BLaER1 treated with 17β-estradiol and CSF1 and Interleukin-3, amounts not matched to agents 10 nM and 100 nM (cell line): ENCODE measurements at regions not wholly inside any gene's neighbourhood (a gene's known extent, or its start where the extent isn't known, plus 50 kb on each side); places are given as distances from the start of the nearest gene placed in this dataset.

Experiments used
- H3K27ac ChIP-seq, 11 experiments: shearing (Covaris generic); formaldehyde crosslinking; 2 replicates each; pipeline ENCODE4 v1.8.1; 2022
- H3K27me3 ChIP-seq, 11 experiments: shearing (Covaris generic); formaldehyde crosslinking; 2 replicates each; pipeline ENCODE4 v1.8.1; 2022
- H3K36me3 ChIP-seq, 11 experiments: shearing (Covaris generic); formaldehyde crosslinking; 2 replicates each; pipeline ENCODE4 v1.8.1; 2022
- H3K4me1 ChIP-seq, 10 experiments: shearing (Covaris generic); formaldehyde crosslinking; 2 replicates each; pipeline ENCODE4 v1.8.1; 2022
- H3K4me2 ChIP-seq, 11 experiments: shearing (Covaris generic); formaldehyde crosslinking; 2 replicates each; pipeline ENCODE4 v1.8.1; 2022
- H3K4me3 ChIP-seq, 10 experiments: shearing (Covaris generic); formaldehyde crosslinking; 2 replicates each; pipeline ENCODE4 v1.8.1; 2022
- H3K9ac ChIP-seq, 11 experiments: shearing (Covaris generic); formaldehyde crosslinking; 2 replicates each; pipeline ENCODE4 v1.8.1; 2022
- H3K9me3 ChIP-seq, 11 experiments: shearing (Covaris generic); formaldehyde crosslinking; replicated peaks in 1 of 11; 2 replicates each; pipeline ENCODE4 v1.8.1; 2022
- H4K20me1 ChIP-seq, 11 experiments: shearing (Covaris generic); formaldehyde crosslinking; 2 replicates each; pipeline ENCODE4 v1.8.1; 2022
- Cebpa-rat ChIP-seq, 11 experiments: shearing (Covaris generic); IDR thresholded peaks; 2 replicates each; pipeline ENCODE4 v1.8.1; 2022

- Histone ChIP-seq H3K9me3 (peaks cover 0 to 18% (median 11%) of the 10 kb centered on the region in 11 experiments; a peak in 10 of 22 replicates), H3K36me3 (no peaks in the 10 kb centered on the region), H3K4me3 (no peak overlapping the region), H3K4me2 (no peak overlapping the region), H4K20me1 (no peaks in the 10 kb centered on the region), H3K27me3 (no peaks in the 10 kb centered on the region), H3K9ac (no peak overlapping the region), H3K27ac (no peak overlapping the region), H3K4me1 (no peaks in the 10 kb centered on the region)
- TF ChIP-seq Cebpa-rat (IDR thresholded peaks at IDR 0.05) = no peak
These were observed 266.0 kb upstream of the MTNR1B start for GRCh38 chr11:92703449-92703830.

GRCh38 chr11:92707173-92707619, 262.3 kb upstream of the MTNR1B start:
- Histone ChIP-seq H3K27me3 (no peaks in the 10 kb centered on the region), H4K20me1 (no peaks in the 10 kb centered on the region), H3K4me3 (no peak overlapping the region), H3K36me3 (no peaks in the 10 kb centered on the region), H3K27ac (no peak overlapping the region), H3K9ac (no peak overlapping the region), H3K4me2 (no peak overlapping the region), H3K9me3 (peaks cover 0 to 18% (median 11%) of the 10 kb centered on the region in 11 experiments; a peak in 10 of 22 replicates), H3K4me1 (no peaks in the 10 kb centered on the region)
- 0 out of 22 replicates have a peak, but pooled peaks of 1 of the 11 experiments have one; percentile 12 for TF ChIP-seq Cebpa-rat (IDR thresholded peaks at IDR 0.05)

GRCh38 chr11:92707665-92708064, 261.8 kb upstream of the MTNR1B start:
- H3K27me3 ChIP-seq = no peaks in the 10 kb centered on the region
- no peak overlapping the region for H3K4me2 ChIP-seq
- no peak overlapping the region for H3K27ac ChIP-seq
- no peaks in the 10 kb centered on the region for H3K36me3 ChIP-seq
- H3K9me3 ChIP-seq = peaks cover 0 to 18% (median 11%) of the 10 kb centered on the region in 11 experiments; a peak in 10 of 22 replicates
- no peak overlapping the region for H3K4me3 ChIP-seq
- H3K9ac ChIP-seq = no peak overlapping the region
- H4K20me1 ChIP-seq = no peaks in the 10 kb centered on the region
- H3K4me1 ChIP-seq = no peaks in the 10 kb centered on the region
- no peak for TF ChIP-seq Cebpa-rat (IDR thresholded peaks at IDR 0.05)

GRCh38 chr11:92709329-92709728, 260.1 kb upstream of the MTNR1B start:
- no peak overlapping the region for H3K9ac ChIP-seq
- no peaks in the 10 kb centered on the region for H3K4me1 ChIP-seq
- no peak for TF ChIP-seq Cebpa-rat (IDR thresholded peaks at IDR 0.05)
- H4K20me1 ChIP-seq = no peaks in the 10 kb centered on the region
- no peaks in the 10 kb centered on the region for H3K27me3 ChIP-seq
- no peak overlapping the region for H3K4me3 ChIP-seq
- no peak overlapping the region for H3K4me2 ChIP-seq
- H3K9me3 ChIP-seq = peaks cover 0 to 18% (median 11%) of the 10 kb centered on the region in 11 experiments; a peak in 10 of 22 replicates
- no peak overlapping the region for H3K27ac ChIP-seq
- H3K36me3 ChIP-seq = no peaks in the 10 kb centered on the region

DNA sequence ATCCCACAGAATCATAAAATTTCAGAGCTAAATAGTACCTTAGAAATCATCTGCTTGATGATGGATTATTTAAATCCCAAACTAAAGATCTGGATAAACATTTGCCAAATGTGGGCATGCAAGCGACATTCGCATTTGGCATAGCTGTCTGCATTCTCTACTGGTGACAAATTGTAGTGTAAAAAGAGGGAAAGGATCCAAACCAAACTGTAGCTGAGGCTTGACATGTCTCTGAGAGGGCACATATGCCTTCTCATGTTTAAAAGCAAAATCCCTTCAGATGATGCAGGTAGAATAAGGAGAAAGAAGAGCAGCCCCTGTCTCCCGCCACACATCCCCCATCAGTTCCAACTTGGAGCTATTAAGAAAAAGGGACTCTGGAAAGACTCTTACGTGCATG, 257.5 kb upstream of the MTNR1B start:
- H3K9ac ChIP-seq = no peak overlapping the region
- H3K27me3 ChIP-seq = no peaks in the 10 kb centered on the region
- no peak overlapping the region for H3K4me3 ChIP-seq
- H3K9me3 ChIP-seq = no peaks in the 10 kb centered on the region
- no peak overlapping the region for H3K27ac ChIP-seq
- H3K4me1 ChIP-seq = no peaks in the 10 kb centered on the region
- H3K4me2 ChIP-seq = no peak overlapping the region
- no peaks in the 10 kb centered on the region for H4K20me1 ChIP-seq
- TF ChIP-seq Cebpa-rat (IDR thresholded peaks at IDR 0.05) = no peak
- H3K36me3 ChIP-seq = no peaks in the 10 kb centered on the region

DNA sequence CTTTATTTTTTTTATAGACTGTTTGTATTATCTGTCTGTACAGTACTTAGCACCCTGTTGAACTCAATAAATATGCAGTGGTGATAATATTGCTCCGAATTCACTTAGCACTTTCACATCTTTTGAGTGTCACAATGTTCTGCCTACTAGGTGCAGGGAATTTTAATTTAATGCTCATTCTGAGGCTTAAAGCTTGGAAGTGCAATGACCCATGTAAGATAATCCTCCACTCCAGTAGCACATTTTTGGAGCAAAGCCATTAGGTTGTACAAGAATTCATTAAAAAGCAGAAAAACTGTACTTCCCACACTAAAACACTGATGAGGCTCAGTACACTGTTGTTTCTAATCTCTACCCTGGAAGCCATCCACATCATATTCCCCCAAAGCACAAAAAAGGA, 255.3 kb upstream of the MTNR1B start:
- Histone ChIP-seq H3K27me3 (no peaks in the 10 kb centered on the region), H3K27ac (no peak overlapping the region), H3K9me3 (no peaks in the 10 kb centered on the region), H3K36me3 (no peaks in the 10 kb centered on the region), H3K4me3 (no peak overlapping the region), H3K4me1 (no peaks in the 10 kb centered on the region), H4K20me1 (no peaks in the 10 kb centered on the region), H3K4me2 (no peak overlapping the region), H3K9ac (no peak overlapping the region)
- no peak for TF ChIP-seq Cebpa-rat (IDR thresholded peaks at IDR 0.05)

DNA sequence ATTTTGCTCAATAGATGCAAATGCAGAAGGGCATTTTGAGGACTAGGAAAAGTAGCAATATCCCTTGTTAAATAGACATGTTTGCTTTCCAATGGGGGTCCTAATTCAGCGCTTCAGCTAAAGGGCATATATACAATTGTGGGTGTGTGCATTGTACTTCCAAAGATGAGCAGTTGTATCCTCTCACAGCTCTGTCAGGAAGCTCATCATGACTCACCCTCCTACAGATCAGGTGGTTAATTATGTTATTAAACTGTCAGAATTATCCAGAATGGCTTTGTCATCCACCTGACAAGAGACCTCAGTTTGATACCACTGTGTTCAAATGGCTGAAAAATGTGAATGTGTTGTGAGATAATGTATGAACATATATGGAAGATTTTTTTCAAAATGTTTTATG, 252.2 kb upstream of the MTNR1B start:
- Histone ChIP-seq H4K20me1 (no peaks in the 10 kb centered on the region), H3K4me2 (no peak overlapping the region), H3K9me3 (peaks cover 0 to under 1% (median 0%) of the 10 kb centered on the region in 11 experiments; a peak in 2 of 22 replicates), H3K4me3 (no peak overlapping the region), H3K36me3 (no peaks in the 10 kb centered on the region), H3K4me1 (no peaks in the 10 kb centered on the region), H3K27ac (no peak overlapping the region), H3K27me3 (no peaks in the 10 kb centered on the region), H3K9ac (no peak overlapping the region)
- no peak for TF ChIP-seq Cebpa-rat (IDR thresholded peaks at IDR 0.05)

GRCh38 chr11:92720385-92720784, 249.1 kb upstream of the MTNR1B start:
- Histone ChIP-seq H3K4me2 (no peak overlapping the region), H3K9me3 (peaks cover 0 to 18% (median 4%) of the 10 kb centered on the region in 11 experiments; a peak in 4 of 22 replicates), H3K4me1 (no peaks in the 10 kb centered on the region), H4K20me1 (no peaks in the 10 kb centered on the region), H3K4me3 (no peak overlapping the region), H3K27me3 (no peaks in the 10 kb centered on the region), H3K27ac (no peak overlapping the region), H3K9ac (no peak overlapping the region), H3K36me3 (no peaks in the 10 kb centered on the region)
- TF ChIP-seq Cebpa-rat (IDR thresholded peaks at IDR 0.05) = no peak

- H3K4me3 ChIP-seq = no peak overlapping the region
- H3K36me3 ChIP-seq = no peaks in the 10 kb centered on the region
- no peak overlapping the region for H3K4me2 ChIP-seq
- no peak for TF ChIP-seq Cebpa-rat (IDR thresholded peaks at IDR 0.05)
- no peak overlapping the region for H3K27ac ChIP-seq
- H3K9me3 ChIP-seq = peaks cover 0 to 18% (median 4%) of the 10 kb centered on the region in 11 experiments; a peak in 4 of 22 replicates
- no peaks in the 10 kb centered on the region for H4K20me1 ChIP-seq
- no peaks in the 10 kb centered on the region for H3K27me3 ChIP-seq
- no peak overlapping the region for H3K9ac ChIP-seq
- no peaks in the 10 kb centered on the region for H3K4me1 ChIP-seq
These were observed 244.1 kb upstream of the MTNR1B start for GRCh38 chr11:92725352-92725751.

GRCh38 chr11:92727123-92727522, 242.3 kb upstream of the MTNR1B start:
- Histone ChIP-seq H3K36me3 (no peaks in the 10 kb centered on the region), H3K27ac (no peak overlapping the region), H3K27me3 (no peaks in the 10 kb centered on the region), H3K4me2 (no peak overlapping the region), H3K9me3 (peaks cover 0 to 18% (median 4%) of the 10 kb centered on the region in 11 experiments; a peak in 4 of 22 replicates), H4K20me1 (no peaks in the 10 kb centered on the region), H3K4me3 (no peak overlapping the region), H3K9ac (no peak overlapping the region), H3K4me1 (no peaks in the 10 kb centered on the region)
- TF ChIP-seq Cebpa-rat (IDR thresholded peaks at IDR 0.05) = no peak
